CD4-positive, alpha-beta T cell (primary cell): ENCODE measurements at regions not wholly inside any gene's neighbourhood (a gene's known extent, or its start where the extent isn't known, plus 50 kb on each side); places are given as distances from the start of the nearest gene placed in this dataset.

Experiments used
- ATAC-seq: fragments of 200-7000 bp; cut with Tn5 transposase; one replicate; pipeline ENCODE4 v1.10.0; 2022; ENCODE audit warnings: mild to moderate bottlenecking; ENCODE audit not compliant: poor library complexity
- CTCF ChIA-PET: fragments of 350-600 bp; sonication (Branson Sonifier 250); formaldehyde crosslinking; loops from one replicate; lab custom pipeline; 2021; ENCODE audit warnings: antibody characterized with exemption, inconsistent platforms; lab: Charles Lee
- POLR2A ChIA-PET: fragments of 350-600 bp; sonication (Branson Sonifier 250); formaldehyde crosslinking; loops from one replicate; lab custom pipeline; 2021; ENCODE audit warnings: antibody characterized with exemption, inconsistent platforms; lab: Charles Lee
- DNase-seq, 14 experiments: peaks; one replicate each; pipeline ENCODE4 v3.0.0-alpha.2; 2013 to 2020; ENCODE audit warnings: mixed read lengths in 2 of 14
- H3K27ac ChIP-seq, 2 donors: one replicate each; pipeline versions ENCODE4 v1.5.1 to v1.7.0; 2013; ENCODE audit warnings: low read length in 2 of 2, low read depth in 1 of 2, mild to moderate bottlenecking in 1 of 2
- H3K27me3 ChIP-seq, 2 experiments: 1 replicate in 1 of 2; 2 replicates in 1 of 2; pipeline versions ENCODE4 v1.6.1 to v1.7.0; 2013; ENCODE audit warnings: low read length in 2 of 2, control low read depth in 1 of 2, mild to moderate bottlenecking in 1 of 2, moderate library complexity in 1 of 2; ENCODE audit not compliant: insufficient read depth in 2 of 2, control insufficient read depth in 1 of 2
- H3K36me3 ChIP-seq: one replicate; pipeline ENCODE4 v1.6.1; 2013; ENCODE audit warnings: low read length, control low read depth; ENCODE audit not compliant: insufficient read depth
- H3K4me1 ChIP-seq: one replicate; pipeline ENCODE4 v1.6.1; 2013; ENCODE audit warnings: low read length, control low read depth; ENCODE audit not compliant: insufficient read depth
- H3K4me3 ChIP-seq: one replicate; pipeline ENCODE4 v1.5.1; 2013; ENCODE audit warnings: mild to moderate bottlenecking, low read length, moderate library complexity
- H3K9me3 ChIP-seq, 2 experiments: 1 replicate in 1 of 2; 2 replicates in 1 of 2; pipeline versions ENCODE4 v1.6.1 to v1.7.0; 2013; ENCODE audit warnings: low read length in 2 of 2, mild to moderate bottlenecking in 2 of 2, control low read depth in 1 of 2, moderate library complexity in 1 of 2; ENCODE audit not compliant: control insufficient read depth in 1 of 2, insufficient read depth in 1 of 2
- H3K27ac Mint-ChIP-seq: one replicate; pipeline ENCODE4 v1.8.0; 2020; ENCODE audit warnings: mixed read lengths
- H3K27me3 Mint-ChIP-seq: one replicate; pipeline ENCODE4 v1.8.0; 2021; ENCODE audit warnings: mixed read lengths
- H3K36me3 Mint-ChIP-seq: one replicate; pipeline ENCODE4 v1.8.0; 2021; ENCODE audit warnings: low read depth, mixed read lengths
- H3K4me1 Mint-ChIP-seq: one replicate; pipeline ENCODE4 v1.8.0; 2021; ENCODE audit warnings: low read depth, mixed read lengths
- H3K4me3 Mint-ChIP-seq: one replicate; pipeline ENCODE4 v1.8.0; 2020; ENCODE audit warnings: mild to moderate bottlenecking, mixed read lengths
- H3K9me3 Mint-ChIP-seq: one replicate; pipeline ENCODE4 v1.8.0; 2020; ENCODE audit warnings: mixed read lengths
- intact Hi-C, 2 experiments: fragments of 100-400 bp; cut with DNase I in 1 of 2; cut with micrococcal nuclease in 1 of 2; formaldehyde crosslinking; loops; one replicate each; pipeline versions ENCODE4 v1.15.1 to v1.9.0; 2023 to 2025; cut with DNase I, micrococcal nuclease
- TF ChIP-seq, protein P1 (sequence below): fragments of 200-600 bp; IDR thresholded peaks from one replicate; pipeline ENCODE4 v1.8.0; 2022; ENCODE audit warnings: antibody characterized with exemption, mild to moderate bottlenecking

- no peak overlapping the region for H3K4me3 Mint-ChIP-seq
- Histone ChIP-seq H3K27me3 (no peaks in the 10 kb centered on the region), H3K4me1 (no peaks in the 10 kb centered on the region), H3K36me3 (no peaks in the 10 kb centered on the region), H3K9me3 (no peaks in the 10 kb centered on the region), H3K27ac (no peak overlapping the region), H3K4me3 (no peak overlapping the region)
- DNase-seq: no peak
- ChIA-PET POLR2A (no interaction called here), CTCF (no interaction called here)
- intact Hi-C loops: no loop called here
- no peaks in the 10 kb centered on the region for H3K36me3 Mint-ChIP-seq
- no peak overlapping the region for H3K27ac Mint-ChIP-seq
- ATAC-seq: no peak
- peaks cover 7% of the 10 kb centered on the region for H3K9me3 Mint-ChIP-seq
- H3K27me3 Mint-ChIP-seq: no peaks in the 10 kb centered on the region
- no peaks in the 10 kb centered on the region for H3K4me1 Mint-ChIP-seq
- TF ChIP-seq, protein P1, sequence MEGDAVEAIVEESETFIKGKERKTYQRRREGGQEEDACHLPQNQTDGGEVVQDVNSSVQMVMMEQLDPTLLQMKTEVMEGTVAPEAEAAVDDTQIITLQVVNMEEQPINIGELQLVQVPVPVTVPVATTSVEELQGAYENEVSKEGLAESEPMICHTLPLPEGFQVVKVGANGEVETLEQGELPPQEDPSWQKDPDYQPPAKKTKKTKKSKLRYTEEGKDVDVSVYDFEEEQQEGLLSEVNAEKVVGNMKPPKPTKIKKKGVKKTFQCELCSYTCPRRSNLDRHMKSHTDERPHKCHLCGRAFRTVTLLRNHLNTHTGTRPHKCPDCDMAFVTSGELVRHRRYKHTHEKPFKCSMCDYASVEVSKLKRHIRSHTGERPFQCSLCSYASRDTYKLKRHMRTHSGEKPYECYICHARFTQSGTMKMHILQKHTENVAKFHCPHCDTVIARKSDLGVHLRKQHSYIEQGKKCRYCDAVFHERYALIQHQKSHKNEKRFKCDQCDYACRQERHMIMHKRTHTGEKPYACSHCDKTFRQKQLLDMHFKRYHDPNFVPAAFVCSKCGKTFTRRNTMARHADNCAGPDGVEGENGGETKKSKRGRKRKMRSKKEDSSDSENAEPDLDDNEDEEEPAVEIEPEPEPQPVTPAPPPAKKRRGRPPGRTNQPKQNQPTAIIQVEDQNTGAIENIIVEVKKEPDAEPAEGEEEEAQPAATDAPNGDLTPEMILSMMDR: no peak
These were observed 881.1 kb downstream of the EPHA7 start for GRCh38 chr6:92538275-92538674.

DNA sequence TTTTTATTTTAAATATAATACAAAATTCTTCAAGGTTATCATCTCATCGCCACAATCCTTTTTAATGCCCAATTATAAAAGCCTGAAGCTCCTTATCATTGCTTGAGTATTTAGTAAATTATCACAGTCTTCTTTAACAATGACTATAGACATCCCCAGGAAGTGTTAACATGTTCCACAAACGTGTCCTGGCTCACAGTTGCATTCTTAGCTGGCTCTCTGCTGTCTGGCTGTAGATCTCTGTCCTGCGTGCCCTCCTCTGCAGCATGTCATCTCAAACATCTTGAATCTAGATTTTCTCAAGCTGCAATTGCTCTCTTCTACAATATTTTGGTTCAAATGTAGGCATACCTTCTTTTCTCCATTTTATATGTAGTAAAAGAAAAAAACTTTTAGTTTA lies 885.2 kb downstream of the EPHA7 start:
- Mint-ChIP-seq H3K36me3 (no peaks in the 10 kb centered on the region), H3K27ac (no peak overlapping the region), H3K9me3 (peaks cover 14% of the 10 kb centered on the region), H3K4me1 (no peaks in the 10 kb centered on the region), H3K27me3 (no peaks in the 10 kb centered on the region), H3K4me3 (no peak overlapping the region)
- intact Hi-C loops: no loop called here
- no peak for ATAC-seq
- TF ChIP-seq, protein P1: no peak
- no peak overlapping the region for H3K4me3 ChIP-seq
- no peak for DNase-seq
- no peaks in the 10 kb centered on the region for H3K9me3 ChIP-seq
- no peaks in the 10 kb centered on the region for H3K4me1 ChIP-seq
- ChIA-PET CTCF (no interaction called here), POLR2A (no interaction called here)
- no peaks in the 10 kb centered on the region for H3K27me3 ChIP-seq
- no peaks in the 10 kb centered on the region for H3K36me3 ChIP-seq
- H3K27ac ChIP-seq: no peak overlapping the region

- H3K27me3 Mint-ChIP-seq: no peaks in the 10 kb centered on the region
- no peak overlapping the region for H3K27ac Mint-ChIP-seq
- Histone ChIP-seq H3K27ac (no peak overlapping the region), H3K9me3 (peaks cover 0 to 4% of the 10 kb centered on the region in 2 experiments), H3K4me1 (no peaks in the 10 kb centered on the region), H3K4me3 (no peak overlapping the region), H3K36me3 (no peaks in the 10 kb centered on the region), H3K27me3 (no peaks in the 10 kb centered on the region)
- no peaks in the 10 kb centered on the region for H3K36me3 Mint-ChIP-seq
- DNase-seq: no peak
- POLR2A ChIA-PET: no interaction called here
- TF ChIP-seq, protein P1: no peak
- H3K4me3 Mint-ChIP-seq: no peak overlapping the region
- H3K4me1 Mint-ChIP-seq: no peaks in the 10 kb centered on the region
- no peak for ATAC-seq
- CTCF ChIA-PET: no interaction called here
- intact Hi-C loops: no loop called here
- peaks cover 8% of the 10 kb centered on the region for H3K9me3 Mint-ChIP-seq
These were observed 896.8 kb downstream of the EPHA7 start for GRCh38 chr6:92522589-92522988.
